PC-9 (cell line): ENCODE measurements at regions not wholly inside any gene's neighbourhood (a gene's known extent, or its start where the extent isn't known, plus 50 kb on each side); places are given as distances from the start of the nearest gene placed in this dataset.

ENCODE experiments used
- EZH2 ChIP-seq: fragments of 200-600 bp; sonication (generic); IDR thresholded peaks from 2 replicates; pipeline ENCODE4 v1.8.0; 2017; ENCODE audit warnings: antibody characterized with exemption, low read depth
- TF ChIP-seq, protein P1 (sequence below): fragments of 200-600 bp; sonication (generic); conservative IDR thresholded peaks from 2 replicates; pipeline ENCODE4 v1.6.1; 2017; ENCODE audit warnings: mixed run types, antibody characterized with exemption, mild to moderate bottlenecking, moderate library complexity

- no peak for TF ChIP-seq EZH2
- TF ChIP-seq, protein P1, sequence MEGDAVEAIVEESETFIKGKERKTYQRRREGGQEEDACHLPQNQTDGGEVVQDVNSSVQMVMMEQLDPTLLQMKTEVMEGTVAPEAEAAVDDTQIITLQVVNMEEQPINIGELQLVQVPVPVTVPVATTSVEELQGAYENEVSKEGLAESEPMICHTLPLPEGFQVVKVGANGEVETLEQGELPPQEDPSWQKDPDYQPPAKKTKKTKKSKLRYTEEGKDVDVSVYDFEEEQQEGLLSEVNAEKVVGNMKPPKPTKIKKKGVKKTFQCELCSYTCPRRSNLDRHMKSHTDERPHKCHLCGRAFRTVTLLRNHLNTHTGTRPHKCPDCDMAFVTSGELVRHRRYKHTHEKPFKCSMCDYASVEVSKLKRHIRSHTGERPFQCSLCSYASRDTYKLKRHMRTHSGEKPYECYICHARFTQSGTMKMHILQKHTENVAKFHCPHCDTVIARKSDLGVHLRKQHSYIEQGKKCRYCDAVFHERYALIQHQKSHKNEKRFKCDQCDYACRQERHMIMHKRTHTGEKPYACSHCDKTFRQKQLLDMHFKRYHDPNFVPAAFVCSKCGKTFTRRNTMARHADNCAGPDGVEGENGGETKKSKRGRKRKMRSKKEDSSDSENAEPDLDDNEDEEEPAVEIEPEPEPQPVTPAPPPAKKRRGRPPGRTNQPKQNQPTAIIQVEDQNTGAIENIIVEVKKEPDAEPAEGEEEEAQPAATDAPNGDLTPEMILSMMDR, result no peak
Measured at GRCh38 chr9:115422932-115423440, 305.0 kb upstream of the TNC start.
